ENCODE measurements at regions not wholly inside any gene's neighbourhood (a gene's known extent, or its start where the extent isn't known, plus 50 kb on each side); places are given as distances from the start of the nearest gene placed in this dataset.

DNA sequence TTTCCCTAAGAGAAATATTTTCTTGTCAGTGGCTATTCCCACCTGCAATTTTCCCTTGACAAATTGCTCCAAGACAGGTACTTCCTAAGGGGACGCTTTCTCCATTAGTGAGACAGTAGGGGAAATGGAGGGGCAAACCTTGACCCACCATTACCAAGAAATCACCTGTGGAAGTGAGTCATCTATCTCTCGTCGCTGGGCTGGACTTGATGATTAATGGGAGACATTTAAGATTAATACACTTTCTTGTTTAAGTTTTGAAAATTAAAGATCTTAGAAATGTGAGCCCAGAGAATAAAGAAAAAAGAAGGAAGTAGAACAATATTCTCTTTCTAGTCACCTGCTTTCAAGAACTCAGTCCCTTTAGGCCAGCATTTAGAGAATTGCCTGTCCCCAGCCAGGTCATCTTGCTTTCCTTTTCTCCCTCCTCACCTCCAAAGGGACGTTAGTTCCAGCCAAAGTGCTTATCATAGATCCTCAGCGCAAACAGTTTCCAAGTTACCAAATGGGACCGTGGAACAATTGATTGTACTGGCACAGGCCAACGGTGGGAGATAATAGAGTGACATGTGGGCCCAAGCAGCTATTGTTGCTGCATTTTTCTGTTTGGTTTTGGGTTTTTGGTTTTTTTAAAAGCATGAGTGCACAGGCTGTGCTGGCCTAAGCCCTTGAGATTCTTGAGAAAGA lies 284.4 kb downstream of the ENC1 start:
- WGBS = 82% methylated on average over 7 of the region's 7 CpGs
- H3K4me1 ChIP-seq = no peaks in the 10 kb centered on the region

DNA sequence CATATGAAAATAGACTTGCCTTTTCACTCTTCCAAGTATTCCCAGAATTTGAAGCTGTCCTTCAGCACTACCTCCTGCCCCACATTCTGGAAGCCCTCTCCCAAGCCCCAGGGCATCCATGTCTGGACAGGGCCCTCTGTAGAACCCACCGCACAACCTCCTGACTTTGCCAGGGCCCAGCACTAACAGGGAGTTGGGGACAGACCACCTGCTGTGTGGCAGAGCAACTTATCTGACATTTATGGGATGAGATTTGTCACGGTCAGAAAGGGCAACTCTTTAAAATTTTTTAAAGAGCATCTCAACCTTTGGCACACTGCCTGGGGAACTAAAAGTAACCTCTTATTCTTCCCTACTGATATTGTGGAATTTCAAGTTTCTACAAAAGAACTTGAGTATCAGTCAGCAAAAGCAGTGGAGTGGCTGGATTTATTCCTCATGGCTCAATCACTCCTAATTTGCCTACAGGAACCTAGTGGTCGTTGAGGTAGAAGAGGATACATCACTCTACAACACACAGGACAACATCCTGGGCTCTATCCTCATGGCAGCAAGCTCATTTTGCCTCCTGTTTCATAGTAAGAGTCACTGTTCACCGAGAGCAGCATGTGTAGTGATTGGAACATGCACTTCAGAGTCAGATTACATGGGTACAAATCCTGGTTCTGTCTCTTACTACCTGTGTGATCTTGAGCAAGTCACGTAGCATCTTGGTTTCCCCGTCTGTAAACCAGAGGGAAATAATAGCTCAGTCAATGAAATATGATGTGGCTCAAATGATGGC lies 285.3 kb downstream of the ENC1 start:
- H3K27me3 ChIP-seq = no peaks in the 10 kb centered on the region
- no peak for DNase-seq (ENCODE audit: low spot score in 2 of 2)
- H3K4me3 ChIP-seq = no peak overlapping the region
- 83% methylated on average over 6 of the region's 6 CpGs for WGBS
- H3K36me3 ChIP-seq = no peaks in the 10 kb centered on the region
- TF ChIP-seq POLR2AphosphoS5 (IDR thresholded peaks at IDR 0.05) (no peak), POLR2A (IDR thresholded peaks at IDR 0.05) (no peak), EP300 (IDR thresholded peaks at IDR 0.05) (no peak)
- TF ChIP-seq, protein P1, sequence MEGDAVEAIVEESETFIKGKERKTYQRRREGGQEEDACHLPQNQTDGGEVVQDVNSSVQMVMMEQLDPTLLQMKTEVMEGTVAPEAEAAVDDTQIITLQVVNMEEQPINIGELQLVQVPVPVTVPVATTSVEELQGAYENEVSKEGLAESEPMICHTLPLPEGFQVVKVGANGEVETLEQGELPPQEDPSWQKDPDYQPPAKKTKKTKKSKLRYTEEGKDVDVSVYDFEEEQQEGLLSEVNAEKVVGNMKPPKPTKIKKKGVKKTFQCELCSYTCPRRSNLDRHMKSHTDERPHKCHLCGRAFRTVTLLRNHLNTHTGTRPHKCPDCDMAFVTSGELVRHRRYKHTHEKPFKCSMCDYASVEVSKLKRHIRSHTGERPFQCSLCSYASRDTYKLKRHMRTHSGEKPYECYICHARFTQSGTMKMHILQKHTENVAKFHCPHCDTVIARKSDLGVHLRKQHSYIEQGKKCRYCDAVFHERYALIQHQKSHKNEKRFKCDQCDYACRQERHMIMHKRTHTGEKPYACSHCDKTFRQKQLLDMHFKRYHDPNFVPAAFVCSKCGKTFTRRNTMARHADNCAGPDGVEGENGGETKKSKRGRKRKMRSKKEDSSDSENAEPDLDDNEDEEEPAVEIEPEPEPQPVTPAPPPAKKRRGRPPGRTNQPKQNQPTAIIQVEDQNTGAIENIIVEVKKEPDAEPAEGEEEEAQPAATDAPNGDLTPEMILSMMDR (IDR thresholded peaks at IDR 0.05) = no peak
- no peaks in the 10 kb centered on the region for H3K4me1 ChIP-seq
- H3K27ac ChIP-seq = no peak overlapping the region
- no peaks in the 10 kb centered on the region for H3K9me3 ChIP-seq

More for the DNA sequence above, 284.4 kb downstream of the ENC1 start:
- Histone ChIP-seq H3K36me3 (no peaks in the 10 kb centered on the region), H3K9me3 (no peaks in the 10 kb centered on the region), H3K27ac (no peak overlapping the region), H3K27me3 (no peaks in the 10 kb centered on the region), H3K4me3 (no peak overlapping the region)
- DNase-seq (ENCODE audit: low spot score in 2 of 2) = no peak
- TF ChIP-seq EP300 (IDR thresholded peaks at IDR 0.05) (no peak), POLR2A (IDR thresholded peaks at IDR 0.05) (no peak), POLR2AphosphoS5 (IDR thresholded peaks at IDR 0.05) (no peak)
- TF ChIP-seq, protein P1 (IDR thresholded peaks at IDR 0.05) = no peak

DNA sequence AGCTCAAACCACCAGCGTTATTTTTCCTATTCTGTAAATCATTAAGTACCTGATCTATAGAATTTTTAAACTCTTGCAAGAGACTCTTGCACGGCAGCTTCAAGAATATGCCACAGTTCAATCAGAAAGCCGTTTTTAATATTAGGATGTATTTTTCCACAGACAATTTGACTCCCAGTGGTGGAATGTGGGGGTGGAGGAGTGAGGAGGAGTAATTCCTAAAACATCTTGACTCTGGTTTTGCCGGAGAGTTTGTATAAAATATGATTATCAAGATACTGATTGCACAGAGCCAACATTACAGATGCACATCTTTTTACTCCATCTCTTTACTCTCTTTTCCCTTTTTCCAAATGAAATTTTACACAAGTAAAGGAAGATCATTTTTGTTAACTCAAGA lies 288.3 kb downstream of the ENC1 start:
- H3K27me3 ChIP-seq = no peaks in the 10 kb centered on the region
- TF ChIP-seq POLR2A (IDR thresholded peaks at IDR 0.05) (no peak), EP300 (IDR thresholded peaks at IDR 0.05) (no peak), POLR2AphosphoS5 (IDR thresholded peaks at IDR 0.05) (no peak)
- TF ChIP-seq, protein P1 (IDR thresholded peaks at IDR 0.05) = no peak
- 65% methylated on average over 4 of the region's 4 CpGs for WGBS
- DNase-seq (ENCODE audit: low spot score in 2 of 2) = no peak
- H3K4me3 ChIP-seq = no peak overlapping the region
- no peak overlapping the region for H3K27ac ChIP-seq
- no peaks in the 10 kb centered on the region for H3K36me3 ChIP-seq
- H3K4me1 ChIP-seq = no peaks in the 10 kb centered on the region
- H3K9me3 ChIP-seq = no peaks in the 10 kb centered on the region

DNA sequence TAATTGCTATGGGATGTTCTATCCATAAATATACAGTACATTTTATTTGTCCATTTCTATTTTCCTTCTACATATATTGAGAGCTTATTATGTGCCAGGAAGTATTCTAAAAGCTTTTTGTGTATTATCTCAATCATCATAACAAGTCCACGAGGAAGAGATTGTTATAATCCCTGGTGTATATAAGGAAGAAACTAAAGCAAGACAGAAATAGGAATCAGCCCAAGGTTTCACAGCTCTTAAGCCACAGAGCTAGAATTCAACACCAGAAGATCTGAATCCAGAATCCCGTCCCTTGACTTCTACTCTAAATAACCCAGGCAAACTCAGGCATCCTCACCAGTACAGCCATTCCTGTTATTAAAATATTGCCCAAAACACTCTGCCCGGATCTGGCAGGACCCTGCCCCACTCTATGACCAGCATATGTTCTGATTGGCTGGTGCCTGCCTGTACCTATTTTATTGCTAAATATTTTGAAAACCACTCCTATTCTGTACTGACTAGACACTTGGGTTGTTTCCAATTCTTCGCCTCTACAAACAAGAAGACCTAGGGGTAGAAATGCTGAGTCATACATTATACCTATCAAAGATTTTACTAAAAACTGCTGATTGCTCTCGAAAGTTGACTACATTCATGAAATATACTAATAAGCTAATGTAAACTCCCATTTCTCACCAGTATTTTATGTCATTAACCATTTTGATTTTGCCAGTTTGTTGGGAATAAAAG lies 297.4 kb downstream of the ENC1 start:
- H3K4me1 ChIP-seq = no peaks in the 10 kb centered on the region
- H3K27me3 ChIP-seq = no peaks in the 10 kb centered on the region
- no peaks in the 10 kb centered on the region for H3K36me3 ChIP-seq
- no peak for DNase-seq (ENCODE audit: low spot score in 2 of 2)
- no peaks in the 10 kb centered on the region for H3K9me3 ChIP-seq
- TF ChIP-seq POLR2AphosphoS5 (IDR thresholded peaks at IDR 0.05) (no peak), EP300 (IDR thresholded peaks at IDR 0.05) (no peak), POLR2A (IDR thresholded peaks at IDR 0.05) (no peak)
- TF ChIP-seq, protein P1 (IDR thresholded peaks at IDR 0.05) = no peak
- 64% methylated on average over 5 of the region's 5 CpGs for WGBS
- no peak overlapping the region for H3K27ac ChIP-seq
- H3K4me3 ChIP-seq = no peak overlapping the region

DNA sequence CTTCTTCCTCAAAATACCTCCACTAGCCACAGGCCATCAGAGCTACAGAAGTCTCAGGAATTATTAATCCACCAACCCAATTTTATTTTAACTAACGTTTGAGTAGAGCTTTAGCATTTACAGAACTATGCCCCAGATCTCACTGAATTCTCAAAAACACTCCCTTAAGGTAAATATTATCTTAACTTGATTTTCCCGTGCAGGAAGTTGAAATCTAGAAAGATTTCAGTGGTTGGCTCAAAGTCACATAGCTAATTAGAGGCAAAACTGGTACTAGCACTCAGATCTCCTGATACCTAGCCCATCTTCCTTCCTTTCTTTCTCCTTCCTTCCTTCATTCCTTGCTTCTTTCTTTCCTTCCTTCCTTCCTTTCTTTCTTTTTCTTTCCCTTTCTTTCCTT lies 298.3 kb downstream of the ENC1 start:
- H3K4me3 ChIP-seq = no peak overlapping the region
- no peaks in the 10 kb centered on the region for H3K36me3 ChIP-seq
- no peak for DNase-seq (ENCODE audit: low spot score in 2 of 2)
- H3K9me3 ChIP-seq = no peaks in the 10 kb centered on the region
- no peaks in the 10 kb centered on the region for H3K4me1 ChIP-seq
- H3K27ac ChIP-seq = no peak overlapping the region
- H3K27me3 ChIP-seq = no peaks in the 10 kb centered on the region
- 40% methylated on average over 2 of the region's 2 CpGs for WGBS
- TF ChIP-seq EP300 (IDR thresholded peaks at IDR 0.05) (no peak), POLR2AphosphoS5 (IDR thresholded peaks at IDR 0.05) (no peak), POLR2A (IDR thresholded peaks at IDR 0.05) (no peak)
- TF ChIP-seq, protein P1 (IDR thresholded peaks at IDR 0.05) = no peak
